ENCODE measurements at regions not wholly inside any gene's neighbourhood (a gene's known extent, or its start where the extent isn't known, plus 50 kb on each side); places are given as distances from the start of the nearest gene placed in this dataset.
"Not testable (repeated sequence)": the region's sequence is repeated elsewhere in the genome, so short reads cannot be mapped to it uniquely, and the experiment has no call there.

DNA sequence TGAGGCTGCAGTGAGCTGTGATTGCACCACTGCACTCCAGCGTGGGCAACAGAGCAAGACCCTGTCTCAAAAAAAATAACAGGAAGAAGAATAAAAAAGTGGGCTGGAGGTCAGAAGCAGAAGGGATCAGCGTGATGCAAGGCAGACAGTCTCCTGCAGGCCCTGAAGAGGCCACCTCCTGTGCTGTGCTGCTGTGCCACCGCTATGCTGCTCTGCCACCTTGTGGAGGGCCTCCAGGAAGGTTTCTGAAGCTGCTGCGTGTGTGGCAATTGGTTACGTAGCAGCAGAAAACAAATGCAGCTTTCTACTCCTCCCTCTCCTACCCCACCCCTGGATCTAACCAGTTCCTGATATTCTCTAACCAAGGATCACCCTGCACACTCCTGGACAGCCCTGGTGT is 815.5 kb downstream of the KCNJ18 start:
- peak; percentile 27 for DNase-seq

GRCh38 chr17:22510504-22510903 is 818.2 kb downstream of the KCNJ18 start:
- no peak for DNase-seq

GRCh38 chr17:22511431-22511830 is 819.1 kb downstream of the KCNJ18 start:
- no peak for DNase-seq

GRCh38 chr17:22512057-22512456 is 819.7 kb downstream of the KCNJ18 start:
- no peak for DNase-seq

- no peak for DNase-seq
Measured at GRCh38 chr17:22512506-22512905, 820.2 kb downstream of the KCNJ18 start.

DNA sequence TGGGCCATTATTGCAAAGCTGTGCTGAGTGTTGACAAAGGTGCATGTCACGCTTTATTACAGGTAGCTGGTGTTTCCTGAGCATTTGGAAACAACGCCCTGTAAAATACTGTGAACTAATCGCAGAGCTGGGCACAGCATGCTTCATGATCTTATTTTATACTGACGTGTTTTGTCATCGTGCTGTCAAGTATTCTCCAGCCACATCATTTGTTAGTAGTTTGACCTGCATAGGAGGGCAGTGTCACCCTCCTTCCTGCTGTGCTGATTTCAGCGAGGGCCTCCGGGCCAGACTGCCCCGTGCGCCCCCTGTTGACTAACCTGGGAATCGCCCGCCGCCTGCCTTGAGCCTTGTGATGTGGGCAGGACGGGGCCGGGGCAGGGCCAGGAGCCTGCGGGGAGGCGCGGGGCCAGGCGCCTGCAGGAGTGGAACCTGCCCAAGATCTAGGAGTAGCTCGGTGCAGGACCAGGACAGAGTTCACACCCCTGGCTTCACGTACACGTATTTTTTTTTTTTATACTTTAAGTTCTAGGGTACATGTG is 820.7 kb downstream of the KCNJ18 start:
- no peak for DNase-seq

DNA sequence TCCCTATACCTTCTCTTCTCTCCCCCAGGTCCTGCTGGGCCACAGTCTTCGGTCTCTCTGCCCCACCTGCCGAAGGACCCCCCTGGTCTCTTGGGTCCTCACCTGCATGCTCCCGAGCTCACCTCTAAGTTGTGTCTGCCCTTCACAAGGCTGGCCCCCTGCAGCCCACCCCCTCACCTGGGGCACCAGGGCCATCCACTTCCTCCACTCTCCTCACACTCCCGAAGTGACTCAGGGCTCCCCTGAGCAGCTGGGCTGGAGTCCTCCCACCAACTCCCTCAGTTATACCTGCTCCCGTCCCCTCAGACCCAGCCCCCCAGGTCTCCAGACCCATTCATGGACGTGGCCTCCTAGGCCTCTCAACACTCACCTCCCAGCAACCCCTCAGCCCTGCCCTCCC is 822.0 kb downstream of the KCNJ18 start:
- DNase-seq = no peak

DNA sequence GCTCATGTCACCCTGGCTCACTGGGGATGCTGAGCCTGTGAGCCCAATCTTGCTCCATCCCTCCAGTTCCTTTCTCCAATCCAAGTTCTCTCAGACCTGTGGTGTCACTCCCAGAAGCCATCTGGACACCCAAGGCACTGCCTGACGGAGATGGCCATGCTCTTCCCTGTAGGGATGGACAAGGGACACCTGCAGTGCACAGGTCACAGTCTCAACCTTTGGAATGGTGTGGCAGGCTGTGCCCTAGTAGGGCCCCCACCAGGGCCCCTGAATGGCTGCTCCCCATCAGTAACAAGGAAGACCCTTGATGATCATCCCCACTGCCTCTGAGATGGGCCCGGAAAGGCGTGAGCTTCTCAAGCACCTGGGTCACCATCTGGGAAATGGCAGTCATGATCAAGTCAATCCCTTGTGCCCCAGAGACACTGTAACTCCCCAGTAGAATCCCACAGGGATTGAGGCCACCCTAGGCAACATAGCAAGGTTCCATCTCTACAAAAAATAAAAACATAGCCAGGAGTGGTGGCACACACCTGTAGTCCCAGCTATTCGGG is 822.5 kb downstream of the KCNJ18 start:
- no peak for DNase-seq

DNA sequence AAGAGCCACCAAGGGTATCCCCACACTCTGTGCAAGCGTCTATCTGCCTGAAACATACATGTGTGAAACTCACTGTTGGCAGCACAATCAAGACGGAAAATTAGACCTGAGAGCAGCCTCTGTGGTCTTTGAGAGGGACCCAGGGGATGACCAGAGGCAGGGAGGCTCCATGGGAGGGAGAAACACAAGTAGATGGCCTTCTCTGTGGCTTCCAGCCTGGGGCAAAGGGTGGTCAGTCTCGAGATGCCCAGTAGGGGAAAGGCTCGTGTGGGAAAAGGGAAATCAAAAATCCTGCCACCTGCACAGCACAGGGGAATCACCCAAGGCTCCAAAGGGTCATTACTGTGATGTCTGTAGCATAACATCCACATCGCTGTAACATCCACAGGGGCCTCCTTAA is 823.3 kb downstream of the KCNJ18 start:
- no peak for DNase-seq

DNA sequence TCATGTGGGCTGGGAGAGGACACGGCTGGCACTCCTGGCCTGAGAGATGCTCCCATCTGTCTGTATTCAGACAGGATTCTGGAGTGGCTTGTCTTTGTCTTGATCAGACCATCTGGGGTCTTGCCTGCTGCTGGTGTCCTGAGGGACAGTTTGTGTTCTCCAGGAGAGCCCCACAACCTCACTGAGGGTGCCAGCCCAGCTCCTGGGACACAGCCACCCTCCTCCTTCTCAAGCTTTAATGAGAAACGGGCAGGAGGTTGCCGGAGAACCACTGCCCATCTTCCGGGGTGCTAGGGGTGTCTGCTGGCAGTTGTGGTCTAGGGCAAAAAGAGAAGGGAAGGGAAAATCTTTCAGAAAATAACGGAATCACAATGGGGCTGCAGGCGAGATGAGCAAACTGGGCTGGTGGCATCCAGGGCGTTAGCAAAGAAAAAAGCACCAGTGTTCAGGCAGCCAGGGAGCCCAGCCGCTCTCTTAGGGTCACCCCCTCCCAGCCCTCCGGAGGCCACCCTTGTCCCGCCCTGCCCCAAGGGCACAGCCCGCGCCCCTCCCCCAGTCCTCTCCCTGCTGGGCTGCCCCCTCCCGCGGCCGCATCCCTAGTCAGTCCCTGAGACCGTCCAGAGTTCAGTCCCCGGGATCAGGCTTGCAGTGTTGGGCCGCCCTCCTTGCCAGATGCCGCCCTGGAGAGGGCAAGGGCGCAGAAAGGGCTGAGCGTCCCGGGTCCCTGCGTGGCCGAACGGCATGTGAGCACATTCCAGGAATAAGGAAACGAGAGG is 824.7 kb downstream of the KCNJ18 start:
- DNase-seq = no peak

DNA sequence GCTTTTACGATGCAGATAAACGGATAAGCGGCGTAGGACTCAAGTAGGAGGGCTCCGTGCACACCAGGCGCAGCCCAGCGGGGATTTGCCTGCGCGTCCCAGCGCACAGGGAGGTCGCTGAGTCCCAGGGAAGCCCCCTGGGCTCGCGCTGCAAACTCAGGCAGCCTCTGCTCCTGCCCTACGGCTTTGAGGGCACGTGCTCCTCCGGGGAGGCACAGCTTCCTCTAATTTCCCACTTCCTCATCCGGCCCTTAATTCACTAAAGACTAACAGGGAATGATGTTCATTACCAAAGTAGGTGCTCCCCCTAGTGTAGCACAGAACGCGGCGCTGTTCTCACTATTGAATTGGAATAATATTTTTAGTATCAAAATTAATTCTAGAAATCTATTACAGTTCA is 825.4 kb downstream of the KCNJ18 start:
- DNase-seq = no peak

DNA sequence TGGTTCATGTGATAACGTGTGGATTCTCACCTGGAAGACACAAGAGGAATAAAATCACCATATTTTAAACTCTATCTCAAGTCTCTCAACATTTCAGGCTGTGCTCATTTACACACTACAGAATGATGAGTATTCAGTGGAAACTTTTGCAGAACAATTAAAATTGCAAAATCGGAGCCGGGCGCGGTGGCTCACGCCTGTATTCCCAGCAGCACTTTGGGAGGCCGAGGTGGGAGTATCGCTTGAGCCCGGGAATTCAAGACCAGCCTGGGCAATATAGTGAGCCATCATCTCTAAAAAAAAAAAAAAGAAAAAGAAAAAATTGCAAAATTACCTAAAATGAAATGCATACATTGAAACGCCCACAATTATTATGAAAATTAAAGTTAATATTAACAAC is 825.9 kb downstream of the KCNJ18 start:
- no peak for DNase-seq

- not testable (repeated sequence) for DNase-seq
Measured at GRCh38 chr17:22548873-22549272, 856.5 kb downstream of the KCNJ18 start.

GRCh38 chr17:22551695-22552415 is 859.5 kb downstream of the KCNJ18 start:
- not testable (repeated sequence) for DNase-seq

DNA sequence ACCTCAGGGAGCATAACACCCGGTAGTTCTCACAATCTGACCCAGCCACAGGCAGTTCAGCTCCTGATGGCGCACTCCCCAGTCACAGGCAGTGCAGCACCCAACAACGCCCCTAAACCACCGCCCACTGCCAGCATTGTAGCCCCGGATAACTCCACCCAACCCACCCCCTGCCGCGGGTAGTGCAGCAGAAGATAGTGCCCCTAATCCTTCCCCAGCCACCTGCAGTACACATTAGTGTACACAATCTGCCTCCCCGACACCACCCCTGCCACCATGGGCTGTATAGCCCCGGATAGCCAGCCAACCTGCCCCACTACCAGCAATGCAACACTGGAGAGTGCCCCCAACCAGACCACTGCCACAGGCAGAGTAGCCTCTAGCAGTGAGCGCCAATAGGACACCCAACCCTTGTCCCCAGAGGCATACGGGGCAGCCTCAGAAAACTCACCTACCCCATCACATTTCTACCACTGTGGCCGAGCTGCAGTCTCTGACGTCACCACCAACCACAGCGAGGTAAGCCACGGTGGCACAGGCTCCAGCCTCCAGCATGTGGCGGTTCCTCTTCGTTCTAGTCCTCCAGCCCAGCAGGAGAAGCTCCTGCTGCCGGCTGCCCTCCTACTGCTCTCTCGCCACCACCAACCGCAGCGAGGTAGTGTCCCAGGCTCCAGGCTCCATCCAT is 877.3 kb downstream of the KCNJ18 start:
- no peak for DNase-seq

DNA sequence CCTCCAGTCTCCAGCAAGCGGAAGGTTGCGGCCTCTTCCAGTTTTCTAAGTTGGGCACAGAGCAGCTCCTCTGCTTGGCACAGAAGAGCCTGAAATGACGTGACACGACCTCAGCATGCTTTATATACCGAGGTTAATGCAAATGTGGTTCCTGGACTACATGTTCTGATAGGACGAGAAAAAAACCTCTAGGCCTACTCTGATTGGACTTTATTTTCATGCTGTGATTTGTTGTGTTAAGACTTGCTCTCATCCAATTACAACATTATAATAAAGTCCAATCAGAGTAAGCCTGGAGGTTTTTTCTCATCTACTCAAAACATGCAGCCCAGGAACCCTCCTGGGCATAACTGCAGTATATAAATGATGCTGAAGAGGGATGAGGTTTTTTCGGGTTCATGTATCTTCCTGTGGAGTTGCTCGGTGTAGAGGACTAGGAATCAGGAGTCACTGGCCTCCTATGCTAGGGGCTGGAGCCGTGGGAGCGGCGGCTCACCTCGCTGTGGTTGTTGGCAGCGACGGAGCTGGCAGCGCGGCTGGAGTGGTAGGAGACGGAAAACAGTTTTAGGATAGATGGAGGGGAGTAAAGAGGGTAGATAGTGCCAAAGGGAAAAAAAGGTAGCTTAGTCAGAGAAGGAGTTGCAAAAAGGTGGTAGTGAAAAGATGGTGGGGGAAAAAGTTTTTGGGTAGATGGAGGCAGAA is 878.0 kb downstream of the KCNJ18 start:
- DNase-seq = no peak

- no peak for DNase-seq
Measured at GRCh38 chr17:22599322-22599721, 907.0 kb downstream of the KCNJ18 start.

GRCh38 chr17:22600644-22601298 is 908.4 kb downstream of the KCNJ18 start:
- peak; percentile 28 for DNase-seq

All from NCI-H2171 treated with DMSO at 0.1 percent for 48 hours (cell line).